ENCODE measurements at regions not wholly inside any gene's neighbourhood (a gene's known extent, or its start where the extent isn't known, plus 50 kb on each side); places are given as distances from the start of the nearest gene placed in this dataset.
A peak's percentile ranks its signal among the peaks of the same experiment; 100 is the strongest.

DNA sequence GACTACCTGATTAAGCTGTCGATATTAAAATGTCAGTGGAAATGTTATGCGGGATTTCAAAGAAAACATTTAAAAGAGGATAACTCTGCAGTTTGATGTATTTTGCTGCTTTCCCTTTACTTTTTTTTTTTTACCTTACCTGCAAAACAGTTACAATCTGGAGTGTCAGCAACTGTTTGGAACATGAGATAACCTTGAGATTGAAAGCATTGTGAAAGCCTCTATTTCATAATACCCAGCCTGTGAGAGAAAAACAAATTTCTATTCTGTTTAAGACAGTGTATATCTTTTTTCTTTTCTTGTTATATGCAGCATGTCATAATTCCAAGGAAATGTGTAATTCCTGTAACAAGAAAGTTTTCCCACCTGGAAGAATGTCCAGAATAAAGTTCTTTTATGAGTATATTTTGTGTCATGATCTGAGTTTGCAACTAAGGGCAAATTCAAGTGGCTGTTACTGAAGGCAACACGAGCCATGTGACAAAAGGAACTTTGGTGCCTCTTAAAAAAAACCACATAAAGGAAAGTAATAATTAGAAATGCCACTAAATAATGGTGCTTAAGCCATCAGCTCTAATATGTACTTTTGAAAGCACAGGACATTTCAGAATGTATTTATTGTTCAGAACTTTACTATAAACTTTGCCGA, 297.0 kb upstream of the DSEL start:
- intact Hi-C loops (cut with DNase I; ENCODE audit: low total_unique reads), result no loop called here
- DNase-seq, result no peak
- no peaks in the 10 kb centered on the region for H3K27me3 ChIP-seq
- H3K27ac ChIP-seq, result no peak overlapping the region
- TF ChIP-seq, protein P1, sequence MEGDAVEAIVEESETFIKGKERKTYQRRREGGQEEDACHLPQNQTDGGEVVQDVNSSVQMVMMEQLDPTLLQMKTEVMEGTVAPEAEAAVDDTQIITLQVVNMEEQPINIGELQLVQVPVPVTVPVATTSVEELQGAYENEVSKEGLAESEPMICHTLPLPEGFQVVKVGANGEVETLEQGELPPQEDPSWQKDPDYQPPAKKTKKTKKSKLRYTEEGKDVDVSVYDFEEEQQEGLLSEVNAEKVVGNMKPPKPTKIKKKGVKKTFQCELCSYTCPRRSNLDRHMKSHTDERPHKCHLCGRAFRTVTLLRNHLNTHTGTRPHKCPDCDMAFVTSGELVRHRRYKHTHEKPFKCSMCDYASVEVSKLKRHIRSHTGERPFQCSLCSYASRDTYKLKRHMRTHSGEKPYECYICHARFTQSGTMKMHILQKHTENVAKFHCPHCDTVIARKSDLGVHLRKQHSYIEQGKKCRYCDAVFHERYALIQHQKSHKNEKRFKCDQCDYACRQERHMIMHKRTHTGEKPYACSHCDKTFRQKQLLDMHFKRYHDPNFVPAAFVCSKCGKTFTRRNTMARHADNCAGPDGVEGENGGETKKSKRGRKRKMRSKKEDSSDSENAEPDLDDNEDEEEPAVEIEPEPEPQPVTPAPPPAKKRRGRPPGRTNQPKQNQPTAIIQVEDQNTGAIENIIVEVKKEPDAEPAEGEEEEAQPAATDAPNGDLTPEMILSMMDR (IDR thresholded peaks at IDR 0.05), result no peak
- H3K4me3 ChIP-seq, result no peak overlapping the region
- no peaks in the 10 kb centered on the region for H3K4me1 ChIP-seq
- H3K36me3 ChIP-seq, result no peaks in the 10 kb centered on the region
- H3K9me3 ChIP-seq, result no peaks in the 10 kb centered on the region

DNA sequence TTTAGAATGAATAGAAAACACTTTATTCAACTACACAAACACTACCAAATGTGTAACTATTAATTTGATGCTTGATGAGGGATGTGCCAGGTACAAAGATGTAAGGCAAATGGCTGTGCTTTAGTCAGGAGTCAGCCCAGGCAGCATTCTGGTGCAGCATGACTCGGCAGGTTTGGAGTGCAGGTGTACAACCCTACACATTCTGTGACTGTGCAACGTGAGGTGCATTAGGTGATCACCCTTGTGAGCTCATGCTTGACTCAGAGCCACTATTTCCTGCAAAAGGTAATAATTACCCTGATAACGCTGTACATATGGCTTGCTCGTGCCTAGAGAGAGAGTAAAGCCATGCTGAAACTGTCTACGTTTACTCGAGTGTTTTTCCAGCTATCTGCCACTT, 288.7 kb upstream of the DSEL start:
- no peaks in the 10 kb centered on the region for H3K27me3 ChIP-seq
- TF ChIP-seq, protein P1 (IDR thresholded peaks at IDR 0.05), result no peak
- DNase-seq, result no peak
- intact Hi-C loops (cut with DNase I; ENCODE audit: low total_unique reads), result no loop called here
- H3K4me1 ChIP-seq, result no peaks in the 10 kb centered on the region
- H3K9me3 ChIP-seq, result no peaks in the 10 kb centered on the region
- H3K36me3 ChIP-seq, result no peaks in the 10 kb centered on the region
- no peak overlapping the region for H3K27ac ChIP-seq
- no peak overlapping the region for H3K4me3 ChIP-seq

DNA sequence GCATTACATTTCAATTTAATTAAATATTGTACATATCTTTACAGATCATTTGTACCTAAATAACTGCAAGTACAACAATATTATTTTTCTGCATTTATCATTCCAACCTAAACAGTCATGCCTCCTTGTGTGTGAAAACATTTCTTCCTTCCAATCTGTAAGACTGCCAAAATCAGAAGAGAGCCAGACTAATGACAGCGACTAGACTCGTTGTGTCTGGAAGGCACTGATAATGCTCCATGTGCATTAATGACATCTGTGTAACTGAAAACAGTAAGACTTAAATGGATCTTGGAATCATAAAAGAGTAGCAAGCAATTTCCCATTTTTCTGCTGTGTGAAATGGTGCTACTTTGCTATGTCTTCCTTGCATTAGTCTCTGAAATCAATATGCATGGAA, 278.0 kb upstream of the DSEL start:
- H3K9me3 ChIP-seq, result no peaks in the 10 kb centered on the region
- TF ChIP-seq, protein P1 (IDR thresholded peaks at IDR 0.05), result no peak
- H3K27me3 ChIP-seq, result no peaks in the 10 kb centered on the region
- peaks cover 4 to 18% (median 5%) of the 10 kb centered on the region in 4 donors for H3K4me1 ChIP-seq
- no peaks in the 10 kb centered on the region for H3K36me3 ChIP-seq
- intact Hi-C loops (cut with DNase I; ENCODE audit: low total_unique reads), result no loop called here
- H3K4me3 ChIP-seq, result no peak overlapping the region
- peak overlapping the region in 1 of 2 donors; percentile 0 for H3K27ac ChIP-seq
- DNase-seq, result no peak

DNA sequence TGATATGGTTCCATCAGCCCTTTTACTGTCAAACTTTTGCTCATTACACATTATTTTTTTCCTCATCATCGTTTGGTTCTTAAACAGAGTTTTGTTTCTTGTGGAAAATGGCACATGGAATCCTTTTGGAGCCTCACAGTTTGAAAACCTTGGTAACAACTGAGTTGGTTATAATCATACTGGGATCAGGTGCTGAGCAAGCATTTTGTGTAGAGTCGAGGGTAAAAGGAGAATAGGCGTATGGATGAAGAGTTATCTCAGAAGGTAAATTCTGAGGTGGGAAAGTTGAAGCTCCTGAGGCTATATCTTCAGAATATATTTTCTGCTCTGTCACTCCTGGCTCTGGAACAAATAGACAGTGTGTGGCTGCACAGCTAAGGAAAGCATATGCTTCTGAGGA, 274.0 kb upstream of the DSEL start:
- no peaks in the 10 kb centered on the region for H3K27me3 ChIP-seq
- no peak overlapping the region for H3K4me3 ChIP-seq
- no peaks in the 10 kb centered on the region for H3K36me3 ChIP-seq
- no peak for DNase-seq
- intact Hi-C loops (cut with DNase I; ENCODE audit: low total_unique reads), result no loop called here
- TF ChIP-seq, protein P1 (IDR thresholded peaks at IDR 0.05), result no peak
- no peaks in the 10 kb centered on the region for H3K9me3 ChIP-seq
- peaks cover 4 to 18% (median 5%) of the 10 kb centered on the region in 4 donors for H3K4me1 ChIP-seq
- no peak overlapping the region for H3K27ac ChIP-seq

DNA sequence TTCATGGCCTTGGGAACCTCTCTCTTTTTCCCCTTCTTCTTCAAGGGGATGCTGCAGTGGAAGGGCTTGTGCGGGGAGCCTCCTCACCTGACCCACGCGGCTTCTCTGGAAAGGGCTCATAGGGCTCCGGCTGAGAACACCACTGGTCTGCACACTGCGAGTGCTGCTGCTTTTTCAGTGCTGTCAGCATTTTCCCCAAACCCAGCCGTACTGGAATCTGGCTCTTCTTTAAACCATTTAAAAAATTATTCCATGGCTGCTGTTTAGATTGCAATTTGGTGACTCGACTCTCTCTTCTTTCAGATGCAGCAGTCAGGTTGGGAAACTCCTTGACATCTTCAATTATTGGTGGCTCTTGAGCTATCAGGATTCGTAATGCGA, 272.6 kb upstream of the DSEL start:
- Histone ChIP-seq H3K9me3 (no peaks in the 10 kb centered on the region), H3K27me3 (no peaks in the 10 kb centered on the region), H3K4me3 (no peak overlapping the region), H3K36me3 (no peaks in the 10 kb centered on the region), H3K4me1 (peaks cover 0 to 11% (median 0%) of the 10 kb centered on the region in 4 donors), H3K27ac (no peak overlapping the region)
- intact Hi-C loops (cut with DNase I; ENCODE audit: low total_unique reads), result no loop called here
- DNase-seq, result no peak
- TF ChIP-seq, protein P1 (IDR thresholded peaks at IDR 0.05), result no peak
